ENCODE measurements at regions not wholly inside any gene's neighbourhood (a gene's known extent, or its start where the extent isn't known, plus 50 kb on each side); places are given as distances from the start of the nearest gene placed in this dataset.

DNA sequence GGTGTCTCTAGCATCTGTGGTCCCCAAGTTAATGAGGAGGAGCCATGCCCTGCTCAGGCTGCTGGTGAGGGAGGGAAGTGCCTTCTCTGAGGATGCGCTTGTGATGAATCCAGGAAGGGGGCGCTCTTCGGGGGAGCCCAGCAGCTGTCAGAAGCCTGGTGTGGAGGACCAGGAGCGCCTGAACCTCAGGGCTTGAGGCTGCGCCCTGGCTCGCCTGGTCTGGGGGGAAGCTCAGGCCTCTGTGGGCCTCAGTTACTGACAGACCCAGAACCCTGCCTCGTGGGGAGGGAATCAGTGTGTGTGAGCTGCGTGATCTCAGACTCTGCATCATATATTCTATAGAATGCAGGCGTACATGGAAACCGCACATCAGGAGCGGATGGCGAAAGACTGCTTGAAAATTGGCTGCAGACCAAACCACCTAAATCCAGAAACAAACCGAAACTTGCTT is 126.1 kb downstream of the SEC14L1 start:
- no peak for DNase-seq (ENCODE audit: insufficient read length, low spot score)
- no peak for FAIRE-seq

DNA sequence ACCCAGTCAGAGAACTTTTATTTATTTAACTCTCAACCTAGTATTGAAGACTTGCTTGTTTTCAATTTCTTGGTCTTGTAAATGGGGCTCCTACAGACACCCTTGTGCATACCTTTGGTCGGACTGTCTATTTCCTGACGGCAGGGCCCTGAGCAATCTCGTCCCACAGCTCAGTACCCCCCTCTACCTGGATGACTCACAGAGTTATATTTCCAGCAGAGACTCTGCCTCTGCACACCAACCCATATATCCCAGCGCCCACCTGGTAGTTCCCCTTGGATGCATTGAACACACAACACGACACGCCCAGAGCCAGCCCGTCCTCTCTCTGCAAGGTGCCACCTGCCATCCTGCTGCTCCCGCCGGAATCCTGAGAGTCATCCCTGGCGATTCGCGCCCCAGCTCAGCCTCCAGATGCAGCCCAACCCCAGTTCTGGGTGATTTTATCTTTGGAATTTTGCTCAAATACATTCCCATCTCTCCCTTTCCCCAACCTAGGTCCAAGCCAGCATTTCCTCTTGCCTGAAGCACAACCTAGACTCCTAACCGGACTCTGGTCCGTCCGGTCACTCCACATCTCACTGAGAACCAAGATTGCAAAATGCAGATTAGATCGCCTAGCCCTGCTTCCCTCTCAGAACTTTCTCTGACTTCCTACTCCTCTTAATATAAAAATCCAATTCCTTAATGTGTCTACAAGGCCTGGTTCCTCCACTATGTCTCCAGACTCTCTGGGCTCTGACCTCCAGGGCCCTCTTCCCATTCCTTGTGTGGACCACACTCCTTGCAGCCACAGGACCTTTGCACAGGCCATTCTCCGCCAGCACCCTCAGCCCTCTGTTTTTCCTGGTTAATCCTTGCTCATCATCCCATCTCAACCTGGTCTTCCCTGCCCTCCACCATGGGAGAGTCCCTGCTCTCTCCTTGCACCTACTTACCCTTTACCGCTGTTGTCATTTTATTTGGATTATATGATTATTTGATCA is 129.2 kb downstream of the SEC14L1 start:
- no peak for DNase-seq (ENCODE audit: insufficient read length, low spot score)
- no peak for FAIRE-seq

- FAIRE-seq (no peak), DNase-seq (ENCODE audit: insufficient read length, low spot score) (no peak)
Observed at GRCh38 chr17:77271411-77271810, 130.6 kb downstream of the SEC14L1 start.

- DNase-seq (ENCODE audit: insufficient read length, low spot score) (no peak), FAIRE-seq (no peak)
Observed at GRCh38 chr17:77273397-77274085, 132.8 kb downstream of the SEC14L1 start.

- FAIRE-seq (no peak), DNase-seq (ENCODE audit: insufficient read length, low spot score) (no peak)
Observed at GRCh38 chr17:77274096-77274845, 133.5 kb downstream of the SEC14L1 start.

GRCh38 chr17:77279448-77280303 is 138.9 kb downstream of the SEC14L1 start:
- DNase-seq (ENCODE audit: insufficient read length, low spot score) = no peak
- no peak for FAIRE-seq

- no peak for DNase-seq (ENCODE audit: insufficient read length, low spot score)
- FAIRE-seq = peak; percentile 35
Observed at GRCh38 chr17:77280304-77281121, 139.7 kb downstream of the SEC14L1 start.

- DNase-seq (ENCODE audit: insufficient read length, low spot score) (peak; percentile 98), FAIRE-seq (no peak)
Observed at GRCh38 chr17:77281122-77281903, 140.5 kb downstream of the SEC14L1 start.

GRCh38 chr17:77281904-77282367 is 141.2 kb downstream of the SEC14L1 start:
- FAIRE-seq (no peak), DNase-seq (ENCODE audit: insufficient read length, low spot score) (no peak)

- FAIRE-seq (no peak), DNase-seq (ENCODE audit: insufficient read length, low spot score) (no peak)
Observed at GRCh38 chr17:77282524-77283515, 142.1 kb downstream of the SEC14L1 start.

- FAIRE-seq = no peak
- no peak for DNase-seq (ENCODE audit: insufficient read length, low spot score)
Observed at GRCh38 chr17:77284023-77284617, 143.4 kb downstream of the SEC14L1 start.

GRCh38 chr17:77285594-77286390 is 145.0 kb downstream of the SEC14L1 start:
- FAIRE-seq = no peak

DNA sequence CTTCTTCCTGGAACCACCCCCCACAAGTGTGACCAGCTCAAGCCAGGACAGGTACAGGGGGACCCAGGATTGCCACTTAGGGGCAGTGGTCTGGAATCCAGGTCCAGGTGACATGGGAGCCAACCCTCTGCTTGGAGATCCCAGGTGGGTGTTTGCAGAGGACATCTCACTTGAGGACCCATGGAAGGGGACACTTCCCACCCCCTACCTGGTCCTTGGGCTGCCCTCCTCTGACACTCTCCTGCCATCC is 145.5 kb downstream of the SEC14L1 start:
- DNase-seq (ENCODE audit: insufficient read length, low spot score) (no peak), FAIRE-seq (no peak)

More at GRCh38 chr17:77285594-77286390, 145.0 kb downstream of the SEC14L1 start:
- no peak for DNase-seq (ENCODE audit: insufficient read length, low spot score)

GRCh38 chr17:77286641-77287431 is 146.1 kb downstream of the SEC14L1 start:
- DNase-seq (ENCODE audit: insufficient read length, low spot score) (no peak), FAIRE-seq (no peak)

- FAIRE-seq = no peak
Observed at GRCh38 chr17:77287432-77288068, 146.8 kb downstream of the SEC14L1 start.

More at GRCh38 chr17:77287432-77288068, 146.8 kb downstream of the SEC14L1 start:
- DNase-seq (ENCODE audit: insufficient read length, low spot score) = no peak
